ENCODE measurements at regions not wholly inside any gene's neighbourhood (a gene's known extent, or its start where the extent isn't known, plus 50 kb on each side); places are given as distances from the start of the nearest gene placed in this dataset.

- TF ChIP-seq POLR2A (IDR thresholded peaks at IDR 0.05) (no peak), POLR2AphosphoS5 (IDR thresholded peaks at IDR 0.05) (no peak)
- TF ChIP-seq, protein P1, sequence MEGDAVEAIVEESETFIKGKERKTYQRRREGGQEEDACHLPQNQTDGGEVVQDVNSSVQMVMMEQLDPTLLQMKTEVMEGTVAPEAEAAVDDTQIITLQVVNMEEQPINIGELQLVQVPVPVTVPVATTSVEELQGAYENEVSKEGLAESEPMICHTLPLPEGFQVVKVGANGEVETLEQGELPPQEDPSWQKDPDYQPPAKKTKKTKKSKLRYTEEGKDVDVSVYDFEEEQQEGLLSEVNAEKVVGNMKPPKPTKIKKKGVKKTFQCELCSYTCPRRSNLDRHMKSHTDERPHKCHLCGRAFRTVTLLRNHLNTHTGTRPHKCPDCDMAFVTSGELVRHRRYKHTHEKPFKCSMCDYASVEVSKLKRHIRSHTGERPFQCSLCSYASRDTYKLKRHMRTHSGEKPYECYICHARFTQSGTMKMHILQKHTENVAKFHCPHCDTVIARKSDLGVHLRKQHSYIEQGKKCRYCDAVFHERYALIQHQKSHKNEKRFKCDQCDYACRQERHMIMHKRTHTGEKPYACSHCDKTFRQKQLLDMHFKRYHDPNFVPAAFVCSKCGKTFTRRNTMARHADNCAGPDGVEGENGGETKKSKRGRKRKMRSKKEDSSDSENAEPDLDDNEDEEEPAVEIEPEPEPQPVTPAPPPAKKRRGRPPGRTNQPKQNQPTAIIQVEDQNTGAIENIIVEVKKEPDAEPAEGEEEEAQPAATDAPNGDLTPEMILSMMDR (IDR thresholded peaks at IDR 0.05 in 8 of 11, conservative IDR thresholded peaks at IDR 0.05 in 3 of 11) = no peak
These were observed 457.1 kb downstream of the NTRK3 start for GRCh38 chr15:87799428-87799827.
